Ovary (tissue), 3 donors: ENCODE measurements at regions not wholly inside any gene's neighbourhood (a gene's known extent, or its start where the extent isn't known, plus 50 kb on each side); places are given as distances from the start of the nearest gene placed in this dataset.

Source experiments
- CTCF ChIP-seq, 3 donors: fragments of 450-650 bp in 2 of 3; fragments of 200-600 bp in 1 of 3; IDR thresholded peaks; one replicate each; pipeline versions ENCODE4 v1.5.1 to v1.8.0; 2016 to 2022; ENCODE audit warnings: antibody characterized with exemption in 3 of 3, mild to moderate bottlenecking in 1 of 3
- EP300 ChIP-seq: sonication (generic); formaldehyde crosslinking; IDR thresholded peaks from one replicate; pipeline ENCODE4 v1.6.1; 2017; ENCODE audit warnings: antibody characterized with exemption
- POLR2A ChIP-seq: fragments of 450-650 bp; IDR thresholded peaks from one replicate; pipeline ENCODE4 v1.6.1; 2017; ENCODE audit warnings: antibody characterized with exemption, mild to moderate bottlenecking, moderate library complexity
- donor health status: DM: no; HTN: no; CAD: no.

GRCh38 chr13:103883698-103884097, 817.5 kb upstream of the SLC10A2 start:
- TF ChIP-seq CTCF (IDR thresholded peaks at IDR 0.05): no peak
- no peak for TF ChIP-seq POLR2A
- no peak for TF ChIP-seq EP300
